HepG2 (cell line): ENCODE measurements at regions not wholly inside any gene's neighbourhood (a gene's known extent, or its start where the extent isn't known, plus 50 kb on each side); places are given as distances from the start of the nearest gene placed in this dataset.

Experiments used
- ATAC-seq: fragments of 200-7000 bp; cut with Tn5 transposase; 3 replicates; pipeline ENCODE4 v1.9.1; 2020; ENCODE audit warnings: mild to moderate bottlenecking, moderate library complexity
- BruUV-seq: library from RNA; stranded (reverse); fragments of 400-500 nt; replicated peaks from 2 replicates; lab custom pipeline; 2021; lab: Mats Ljungman, UMichigan
- CTCF ChIA-PET: fragments of 300-600 bp; formaldehyde crosslinking; extraction: SDS; loops from one replicate; lab custom pipeline; 2021; ENCODE audit warnings: low total read pairs, inconsistent platforms, low intra/inter-chr PET ratio; lab: Yijun Ruan, JAX
- POLR2A ChIA-PET: fragments of 350-600 bp; sonication (Branson Sonifier 250); formaldehyde crosslinking; loops from one replicate; lab custom pipeline; 2020; ENCODE audit warnings: antibody characterized with exemption, inconsistent platforms; lab: Yijun Ruan, JAX
- DNase-seq: peaks from one replicate; pipeline ENCODE4 v3.0.0-alpha.2; 2015; ENCODE audit warnings: low spot score
- FAIRE-seq: peaks from 3 replicates; lab custom pipeline; 2011; peaks lifted over from hg19 to GRCh38; lab: Jason Lieb, UNC
- H2AFZ ChIP-seq: one replicate; pipeline ENCODE4 v1.6.1; 2011; ENCODE audit warnings: low read length, inconsistent platforms
- H3K27ac ChIP-seq: fragments of 300-600 bp; 3 replicates; pipeline ENCODE4 v1.8.0; 2011; ENCODE audit warnings: mixed run types, mild to moderate bottlenecking, mixed read lengths, low read length, inconsistent platforms; ENCODE audit not compliant: insufficient read depth; ENCODE audit errors: extremely low read length
- H3K27me3 ChIP-seq, 2 experiments: fragments of 200-600 bp in 1 of 2; 2 replicates in 1 of 2; 3 replicates in 1 of 2; pipeline versions ENCODE4 v1.6.0 to v1.8.0; 2011; ENCODE audit warnings: low read length in 2 of 2, mild to moderate bottlenecking in 2 of 2, moderate library complexity in 2 of 2, inconsistent platforms in 1 of 2; ENCODE audit not compliant: insufficient read depth in 2 of 2, control insufficient read depth in 1 of 2
- H3K36me3 ChIP-seq, 2 experiments: fragments of 200-600 bp in 1 of 2; replicated peaks in 1 of 2; 2 replicates in 1 of 2; 3 replicates in 1 of 2; pipeline versions ENCODE4 v1.5.1 to v1.8.0; 2011; ENCODE audit warnings: low read length in 2 of 2, inconsistent platforms in 1 of 2; ENCODE audit not compliant: insufficient read depth in 2 of 2, control insufficient read depth in 1 of 2
- H3K4me1 ChIP-seq: 2 replicates; pipeline ENCODE4 v1.5.1; 2012; ENCODE audit warnings: low read length, inconsistent platforms; ENCODE audit not compliant: insufficient read depth
- H3K4me2 ChIP-seq: 2 replicates; pipeline ENCODE4 v1.6.0; 2011; ENCODE audit warnings: low read depth, low read length, inconsistent platforms
- H3K4me3 ChIP-seq, 3 experiments: fragments of 200-600 bp in 1 of 3; sonication (generic), shearing (Covaris generic) in 1 of 3; replicated peaks in 1 of 3; 2 replicates each; pipeline ENCODE4 v1.5.1; 2011 to 2016; ENCODE audit warnings: low read length in 3 of 3, inconsistent platforms in 2 of 3, low read depth in 2 of 3, mild to moderate bottlenecking in 2 of 3, control low read depth in 1 of 3, mixed read lengths in 1 of 3; ENCODE audit not compliant: insufficient read depth in 1 of 3
- H3K79me2 ChIP-seq: one replicate; pipeline ENCODE4 v1.6.1; 2011; ENCODE audit warnings: low read length, inconsistent platforms; ENCODE audit not compliant: insufficient read depth
- H3K9ac ChIP-seq: 2 replicates; pipeline ENCODE4 v1.6.0; 2011; ENCODE audit warnings: mild to moderate bottlenecking, low read depth, low read length, inconsistent platforms; ENCODE audit not compliant: insufficient read depth
- H3K9me3 ChIP-seq: 2 replicates; pipeline ENCODE4 v1.5.1; 2012; ENCODE audit warnings: mild to moderate bottlenecking, low read length
- H4K20me1 ChIP-seq: 2 replicates; pipeline ENCODE4 v1.6.0; 2011; ENCODE audit warnings: inconsistent platforms, mild to moderate bottlenecking, low read length, moderate library complexity; ENCODE audit not compliant: insufficient read depth
- ARID5B ChIP-seq: IDR thresholded peaks from 2 replicates; pipeline ENCODE4 v1.4.0; 2020; ENCODE audit warnings: mild to moderate bottlenecking, missing genetic modification reagents
- HINFP ChIP-seq: sonication (generic); formaldehyde crosslinking; IDR thresholded peaks from 2 replicates; pipeline ENCODE4 v1.4.0; 2020; ENCODE audit warnings: low read depth, mild to moderate bottlenecking, missing genetic modification reagents
- POLR2AphosphoS5 ChIP-seq: IDR thresholded peaks from 2 replicates; pipeline ENCODE4 v1.6.1; 2012; ENCODE audit warnings: low read depth, low read length
- PRMT3 ChIP-seq: sonication (generic); formaldehyde crosslinking; IDR thresholded peaks from 2 replicates; pipeline ENCODE4 v1.8.1; 2022; ENCODE audit warnings: low read depth, mild to moderate bottlenecking, moderate library complexity, missing genetic modification reagents, borderline replicate concordance
- SPEN ChIP-seq: sonication (generic); formaldehyde crosslinking; IDR thresholded peaks from 2 replicates; pipeline ENCODE4 v1.5.1; 2020; ENCODE audit warnings: low read depth, mild to moderate bottlenecking, missing genetic modification reagents
- TP53 ChIP-seq: sonication (generic); formaldehyde crosslinking; conservative IDR thresholded peaks from 2 replicates; pipeline ENCODE4 v1.4.0; 2020; ENCODE audit warnings: missing genetic modification reagents
- ZFP82 ChIP-seq: sonication (generic); formaldehyde crosslinking; IDR thresholded peaks from 2 replicates; pipeline ENCODE4 v1.5.1; 2020; ENCODE audit warnings: mild to moderate bottlenecking, missing genetic modification reagents, borderline replicate concordance
- ZNF124 ChIP-seq: sonication (generic); formaldehyde crosslinking; IDR thresholded peaks from 2 replicates; pipeline ENCODE4 v1.4.0; 2020; ENCODE audit warnings: missing genetic modification reagents
- ZNF224 ChIP-seq: sonication (generic); formaldehyde crosslinking; IDR thresholded peaks from 2 replicates; pipeline ENCODE4 v1.5.0; 2020; ENCODE audit warnings: mild to moderate bottlenecking, missing genetic modification reagents
- ZNF234 ChIP-seq: sonication (generic); formaldehyde crosslinking; conservative IDR thresholded peaks from 2 replicates; pipeline ENCODE4 v1.5.1; 2020; ENCODE audit warnings: mild to moderate bottlenecking, missing genetic modification reagents
- ZNF329 ChIP-seq: sonication (generic); formaldehyde crosslinking; IDR thresholded peaks from 2 replicates; pipeline ENCODE4 v1.9.0; 2021; ENCODE audit warnings: low read depth, mild to moderate bottlenecking, missing genetic modification reagents
- ZNF776 ChIP-seq: sonication (generic); formaldehyde crosslinking; IDR thresholded peaks from 2 replicates; pipeline ENCODE4 v1.4.0; 2020; ENCODE audit warnings: mild to moderate bottlenecking, missing genetic modification reagents
- ZNF883 ChIP-seq: sonication (generic); formaldehyde crosslinking; IDR thresholded peaks from 2 replicates; pipeline ENCODE4 v1.5.1; 2020; ENCODE audit warnings: mild to moderate bottlenecking, missing genetic modification reagents; ENCODE audit errors: not compliant biosample characterization
- WGBS: methylation state at CpG from one replicate; pipeline ENCODE4 v1.1.6; 2017; ENCODE audit warnings: low lambda C conversion rate; 5-methylcytosine and 5-hydroxymethylcytosine counted together
- in situ Hi-C: cut with HindIII; loops from 2 replicates; pipeline ENCODE4 v1.10.0; 2017; ENCODE audit warnings: low pct_unique_long_range_greater_than_20kb; ENCODE audit not compliant: extremely low pct_ligation_motif_present
- intact Hi-C: fragments of 100-400 bp; cut with micrococcal nuclease; formaldehyde crosslinking; loops from one replicate; pipeline ENCODE4 v1.10.0; 2022; ENCODE audit not compliant: unreplicated experiment

GRCh38 chr6:169145991-169146501, 107.6 kb downstream of the THBS2 start:
- Histone ChIP-seq H2AFZ (no peak overlapping the region), H3K27me3 (peaks cover 5 to 46% of the 10 kb centered on the region in 2 experiments; a peak in 4 of 5 replicates), H3K27ac (no peak overlapping the region), H4K20me1 (no peaks in the 10 kb centered on the region), H3K4me1 (no peaks in the 10 kb centered on the region), H3K4me3 (no peak overlapping the region), H3K4me2 (no peak overlapping the region), H3K9ac (no peak overlapping the region), H3K79me2 (no peaks in the 10 kb centered on the region), H3K9me3 (0 out of 2 replicates have a peak, but pooled peaks cover 4% of the 10 kb centered on the region), H3K36me3 (no peaks in the 10 kb centered on the region)
- TF ChIP-seq PRMT3 (CRISPR knock-in tag) (no peak), TP53 (CRISPR knock-in tag) (no peak), ZNF224 (CRISPR knock-in tag) (no peak), HINFP (CRISPR knock-in tag) (no peak)
- ChIA-PET CTCF (no interaction called here), POLR2A (no interaction called here)
- DNase-seq (no peak), FAIRE-seq (no peak), ATAC-seq (no peak)
- BruUV-seq = no TSS peak
- in situ Hi-C loops (no loop called here), intact Hi-C loops (no loop called here)
- WGBS = 25% methylated on average over 10 of the region's 10 CpGs

GRCh38 chr6:169145496-169145895, 108.2 kb downstream of the THBS2 start:
- intact Hi-C loops = no loop called here
- TF ChIP-seq SPEN (CRISPR knock-in tag) = no peak
- TF ChIP-seq ZNF883 = no peak
- TF ChIP-seq POLR2AphosphoS5 = no peak
- no peak for TF ChIP-seq ZNF234 (CRISPR knock-in tag)
- no peak for TF ChIP-seq ZNF776
- TF ChIP-seq ZFP82 = no peak
- TF ChIP-seq ZNF329 (CRISPR knock-in tag) = no peak
- TF ChIP-seq ARID5B (CRISPR knock-in tag) = no peak
- no peak for TF ChIP-seq ZNF124 (CRISPR knock-in tag)

More at GRCh38 chr6:169145496-169145895, 108.2 kb downstream of the THBS2 start:
- Histone ChIP-seq H3K27me3 (peaks cover 5 to 52% of the 10 kb centered on the region in 2 experiments; a peak in 4 of 5 replicates), H3K27ac (no peak overlapping the region), H2AFZ (no peak overlapping the region), H3K4me1 (no peaks in the 10 kb centered on the region), H3K79me2 (no peaks in the 10 kb centered on the region), H3K9ac (no peak overlapping the region), H3K36me3 (no peaks in the 10 kb centered on the region), H3K4me2 (no peak overlapping the region), H4K20me1 (no peaks in the 10 kb centered on the region), H3K4me3 (no peak overlapping the region), H3K9me3 (0 out of 2 replicates have a peak, but pooled peaks cover 4% of the 10 kb centered on the region)
- BruUV-seq = no TSS peak
- FAIRE-seq = no peak
- in situ Hi-C loops = no loop called here
- POLR2A ChIA-PET = no interaction called here
- no peak for ATAC-seq
- 15% methylated on average over 6 of the region's 6 CpGs for WGBS
- DNase-seq = no peak
- CTCF ChIA-PET = no interaction called here
